ENCODE measurements at regions not wholly inside any gene's neighbourhood (a gene's known extent, or its start where the extent isn't known, plus 50 kb on each side); places are given as distances from the start of the nearest gene placed in this dataset.

GRCh38 chr14:94836849-94837248, 66.9 kb upstream of the GSC start:
- Histone ChIP-seq H3K9me3 (no peaks in the 10 kb centered on the region), H3K4me1 (ENCODE audit: low read depth) (no peaks in the 10 kb centered on the region), H3K36me3 (ENCODE audit: low read depth) (no peaks in the 10 kb centered on the region), H3K4me3 (no peak overlapping the region)
- DNase-seq, result no peak
- intact Hi-C loops (cut with DNase I, micrococcal nuclease), result no loop called here
- ATAC-seq, result no peak
- TF ChIP-seq CTCF (IDR thresholded peaks at IDR 0.05), result no peak

GRCh38 chr14:94833633-94834032, 63.7 kb upstream of the GSC start:
- Histone ChIP-seq H3K36me3 (ENCODE audit: low read depth) (no peaks in the 10 kb centered on the region), H3K9me3 (no peaks in the 10 kb centered on the region), H3K4me3 (no peak overlapping the region), H3K4me1 (ENCODE audit: low read depth) (no peaks in the 10 kb centered on the region)
- ATAC-seq, result no peak
- DNase-seq, result no peak
- intact Hi-C loops (cut with DNase I, micrococcal nuclease), result no loop called here
- TF ChIP-seq CTCF (IDR thresholded peaks at IDR 0.05), result no peak

- no peaks in the 10 kb centered on the region for H3K4me1 ChIP-seq (ENCODE audit: low read depth)
- ATAC-seq (no peak), DNase-seq (no peak)
- H3K9me3 ChIP-seq, result no peaks in the 10 kb centered on the region
- H3K36me3 ChIP-seq (ENCODE audit: low read depth), result no peaks in the 10 kb centered on the region
- intact Hi-C loops (cut with DNase I, micrococcal nuclease), result no loop called here
- H3K4me3 ChIP-seq, result no peak overlapping the region
- TF ChIP-seq CTCF (IDR thresholded peaks at IDR 0.05), result no peak
Measured at GRCh38 chr14:94831085-94831484, 61.2 kb upstream of the GSC start.

- Histone ChIP-seq H3K4me3 (no peak overlapping the region), H3K4me1 (ENCODE audit: low read depth) (no peaks in the 10 kb centered on the region), H3K36me3 (ENCODE audit: low read depth) (no peaks in the 10 kb centered on the region), H3K9me3 (no peaks in the 10 kb centered on the region)
- TF ChIP-seq CTCF (IDR thresholded peaks at IDR 0.05), result no peak
- intact Hi-C loops (cut with DNase I, micrococcal nuclease), result no loop called here
- no peak for ATAC-seq
- no peak for DNase-seq
Measured at GRCh38 chr14:94827711-94828447, 58.0 kb upstream of the GSC start.

GRCh38 chr14:94826774-94827173, 56.9 kb upstream of the GSC start:
- TF ChIP-seq CTCF (IDR thresholded peaks at IDR 0.05), result no peak
- intact Hi-C loops (cut with DNase I, micrococcal nuclease), result no loop called here
- no peak for ATAC-seq

More at GRCh38 chr14:94826774-94827173, 56.9 kb upstream of the GSC start:
- DNase-seq, result no peak
- H3K9me3 ChIP-seq, result no peaks in the 10 kb centered on the region
- no peaks in the 10 kb centered on the region for H3K4me1 ChIP-seq (ENCODE audit: low read depth)
- H3K4me3 ChIP-seq, result no peak overlapping the region
- no peaks in the 10 kb centered on the region for H3K36me3 ChIP-seq (ENCODE audit: low read depth)
